HG03066 (cell line): ENCODE measurements at regions not wholly inside any gene's neighbourhood (a gene's known extent, or its start where the extent isn't known, plus 50 kb on each side); places are given as distances from the start of the nearest gene placed in this dataset.

Experiments used
- ATAC-seq: cut with Tn5 transposase; IDR thresholded peaks from one replicate; pipeline ENCODE4 v1.9.1; 2021; ENCODE audit warnings: low read depth; ENCODE audit not compliant: unreplicated experiment

DNA sequence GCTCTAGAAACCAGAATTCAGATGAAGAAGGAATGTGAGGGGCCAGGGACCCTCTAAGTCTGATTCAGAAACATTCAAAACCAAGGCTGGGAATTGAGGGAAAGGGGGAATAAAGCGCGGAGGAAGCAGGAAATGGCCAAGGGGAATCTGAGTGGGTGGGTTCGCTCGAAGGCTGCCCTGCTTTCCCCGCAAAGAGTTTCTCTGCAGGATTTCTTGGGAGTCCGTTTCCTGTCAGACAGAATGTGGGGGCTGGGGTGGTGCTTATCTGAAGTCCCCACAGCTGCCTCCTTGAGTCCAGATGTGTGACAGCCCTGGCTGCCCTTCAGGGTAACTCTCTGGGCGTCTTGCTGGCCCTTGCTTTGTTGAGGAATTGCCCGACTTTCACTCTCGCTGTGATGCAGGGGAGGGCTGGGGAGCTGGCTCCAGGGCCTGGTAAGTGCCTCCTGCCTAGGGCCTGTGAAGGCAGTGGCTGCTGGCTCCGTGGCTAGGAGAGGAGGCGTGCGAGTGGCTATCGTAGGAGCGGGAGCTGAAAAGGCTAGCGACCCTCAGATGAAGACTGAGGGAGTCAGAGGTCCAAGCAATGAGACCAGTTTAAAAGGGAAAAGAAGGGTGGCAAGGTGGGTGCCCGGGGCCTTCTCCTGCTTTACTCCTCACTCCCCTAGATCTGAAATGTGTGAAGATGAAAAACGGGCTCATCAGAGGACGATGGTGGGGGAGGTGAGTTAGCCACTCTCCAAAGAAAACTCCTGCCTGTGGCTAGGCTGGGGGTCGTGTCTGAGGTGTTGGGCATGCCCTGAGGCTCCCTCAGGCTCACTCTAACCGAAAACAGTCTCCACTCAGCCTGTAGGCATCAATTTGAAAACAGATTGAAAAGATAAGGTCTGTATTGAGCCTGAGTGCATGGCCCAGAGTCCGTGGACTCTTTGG, 143.9 kb upstream of the UMPS start:
- no peak for ATAC-seq

DNA sequence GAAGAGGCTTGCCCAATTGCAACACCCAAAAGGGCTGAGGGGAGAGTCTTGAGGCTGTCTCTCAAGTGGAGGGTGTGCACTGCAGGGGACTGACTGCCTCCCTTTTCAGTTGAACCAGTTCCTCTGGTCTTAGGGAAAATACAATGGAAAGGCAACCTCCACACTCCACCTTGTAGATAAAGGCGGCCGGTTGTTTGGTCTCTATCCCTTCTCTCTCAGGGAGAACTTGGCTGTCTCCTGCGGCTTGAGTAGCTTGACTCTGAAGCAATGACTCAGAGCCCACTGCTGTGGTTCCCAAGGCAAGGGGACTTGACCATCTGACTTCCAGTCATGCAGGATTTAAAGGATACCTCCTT, 143.2 kb upstream of the UMPS start:
- ATAC-seq, result no peak

DNA sequence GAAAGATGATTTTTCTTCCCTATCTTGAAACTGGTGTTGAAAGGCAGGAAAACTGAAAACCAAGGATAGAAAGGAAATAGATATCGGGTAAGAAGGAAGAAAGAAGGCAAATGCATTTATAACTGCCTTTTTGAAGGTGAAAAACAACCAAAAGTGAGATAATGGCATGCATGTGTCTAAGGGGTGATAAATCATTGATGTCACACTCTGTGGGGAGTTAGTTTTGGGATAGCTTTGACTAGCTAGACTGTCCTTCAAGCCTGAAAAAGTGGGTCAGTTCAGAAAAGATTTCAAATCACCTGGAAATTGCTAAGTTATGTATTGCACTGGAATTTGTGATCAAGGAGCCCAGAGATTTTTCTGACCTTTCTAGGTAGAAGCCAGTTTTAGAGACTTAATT, 142.2 kb upstream of the UMPS start:
- ATAC-seq, result no peak

DNA sequence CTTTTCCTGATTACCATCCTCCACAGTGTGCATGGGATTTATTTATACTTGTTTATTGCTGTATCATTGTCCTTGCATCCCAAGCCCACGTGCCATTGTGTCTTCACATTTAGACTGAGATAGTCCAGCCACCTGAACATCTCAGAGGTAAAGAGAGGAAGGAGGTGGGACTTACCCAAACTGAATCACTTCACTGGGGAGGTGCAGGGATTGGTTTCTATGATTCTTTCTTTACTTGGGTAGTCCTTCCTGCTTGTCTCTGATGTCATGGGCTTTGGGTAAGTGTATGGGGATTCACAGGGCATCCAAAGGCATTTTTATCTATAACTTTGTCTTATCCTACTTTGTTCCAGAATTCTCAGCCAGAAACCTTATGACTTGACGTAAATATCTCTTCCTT, 141.5 kb upstream of the UMPS start:
- no peak for ATAC-seq

DNA sequence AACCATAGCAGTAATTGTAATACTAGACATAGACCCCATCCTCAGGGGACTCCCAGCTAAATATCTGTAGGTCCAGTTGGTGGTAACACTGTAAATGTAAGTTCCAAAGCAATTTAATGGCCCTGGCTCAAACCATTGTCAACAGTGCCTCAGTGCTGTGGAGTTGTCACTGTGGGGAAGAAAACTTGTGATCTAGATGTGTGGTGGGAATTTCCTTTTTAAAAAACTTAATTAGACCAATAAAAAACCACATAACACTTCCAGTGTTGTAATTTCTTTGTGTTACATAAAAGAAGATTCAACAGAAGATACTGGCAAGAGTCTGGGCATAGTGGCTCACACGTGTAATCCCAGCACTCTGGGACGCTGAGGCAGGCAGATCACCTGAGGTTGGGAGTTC, 138.6 kb upstream of the UMPS start:
- no peak for ATAC-seq

DNA sequence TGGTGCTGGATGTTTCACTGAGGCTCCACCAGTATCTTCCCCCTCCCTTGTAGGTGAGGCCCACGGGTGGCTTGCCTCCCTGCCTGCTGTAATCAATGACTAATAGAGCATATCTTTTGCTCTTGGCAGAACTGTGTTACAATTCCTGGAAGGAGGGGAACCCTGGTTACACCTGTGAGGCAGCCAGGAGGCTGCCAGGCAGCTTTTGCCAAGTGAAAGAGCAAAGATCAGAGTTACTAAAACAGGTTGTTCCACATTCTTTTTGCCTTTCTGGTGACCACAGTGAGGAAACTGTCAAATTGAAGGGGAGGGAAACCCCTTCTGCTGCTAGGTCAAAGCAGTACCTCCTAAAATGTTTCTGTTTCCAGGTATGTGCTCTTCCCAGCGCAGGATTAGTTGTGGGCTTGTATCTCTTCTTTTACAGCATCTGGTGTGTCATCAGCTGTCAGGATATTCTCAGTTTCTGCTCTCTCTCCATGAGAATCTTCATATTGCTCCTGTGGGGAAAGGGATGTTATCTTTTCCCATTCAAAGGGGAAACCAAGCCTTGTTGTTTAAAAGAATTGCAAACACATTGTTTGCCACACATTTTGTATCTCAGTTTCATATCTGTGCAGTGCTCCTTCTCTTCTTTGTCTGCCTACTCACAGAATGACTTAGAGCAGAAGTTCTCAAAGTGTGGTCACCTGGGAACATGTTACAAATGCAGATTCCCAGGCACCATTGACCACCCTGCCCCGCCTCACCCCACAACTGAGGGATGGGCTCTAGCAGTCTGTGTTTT, 137.4 kb upstream of the UMPS start:
- no peak for ATAC-seq

DNA sequence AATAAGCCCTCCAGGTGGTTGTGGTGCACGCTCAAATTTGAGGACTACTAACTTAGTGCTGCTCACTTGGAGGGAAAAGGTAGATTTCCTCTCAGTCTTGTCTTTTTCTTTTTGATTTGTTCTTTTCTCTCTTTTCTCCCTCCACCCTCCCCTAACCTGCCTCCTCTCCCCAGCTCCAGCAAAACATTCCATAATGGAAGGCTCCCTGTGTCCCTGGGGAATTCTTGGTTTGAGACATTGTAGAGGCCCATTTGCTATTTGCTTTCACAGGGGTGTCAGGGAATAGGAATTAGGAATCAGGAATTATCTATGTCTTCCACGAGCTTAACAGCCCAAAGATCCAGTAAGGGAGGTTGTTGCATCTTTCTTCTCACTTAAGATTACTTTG, 136.8 kb upstream of the UMPS start:
- ATAC-seq, result no peak

DNA sequence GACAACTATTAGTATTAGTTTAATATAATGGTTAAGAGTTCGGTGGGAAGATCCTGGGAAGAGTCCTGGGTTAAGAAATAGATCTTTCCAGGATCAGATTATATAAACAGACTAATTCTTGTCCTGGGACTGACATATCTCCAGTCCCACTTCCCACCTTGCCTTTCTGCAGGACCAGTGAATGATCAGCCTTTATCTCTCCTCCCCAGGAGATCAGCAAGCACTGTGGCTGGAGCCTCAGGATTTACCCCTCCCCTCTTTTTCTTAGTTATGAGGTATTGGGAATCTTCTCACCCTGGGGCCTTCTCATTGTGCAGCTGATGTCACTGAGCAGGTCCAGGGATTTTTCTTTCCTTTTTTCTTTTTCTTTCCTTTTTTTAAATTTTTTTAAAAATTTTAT, 135.7 kb upstream of the UMPS start:
- ATAC-seq, result no peak

DNA sequence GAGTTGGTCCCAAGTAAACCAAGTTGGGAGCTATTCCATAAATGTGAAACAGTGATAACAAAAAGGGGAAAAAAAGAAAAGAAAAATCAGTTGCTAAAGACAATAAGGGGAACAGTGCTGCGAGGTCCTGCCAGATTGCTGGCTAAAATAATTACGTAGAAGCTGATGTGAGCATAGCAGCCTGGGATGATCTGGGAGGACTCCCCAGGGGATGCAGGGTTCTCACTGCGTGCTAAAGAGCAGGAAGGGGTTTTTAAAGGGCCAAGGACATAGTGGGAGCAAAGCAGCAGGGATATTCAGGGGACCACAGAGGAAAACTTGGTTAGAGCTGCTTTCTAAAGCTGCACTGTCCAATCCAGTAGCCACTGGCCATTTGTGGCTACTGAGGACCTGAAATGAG, 133.0 kb upstream of the UMPS start:
- ATAC-seq, result no peak

DNA sequence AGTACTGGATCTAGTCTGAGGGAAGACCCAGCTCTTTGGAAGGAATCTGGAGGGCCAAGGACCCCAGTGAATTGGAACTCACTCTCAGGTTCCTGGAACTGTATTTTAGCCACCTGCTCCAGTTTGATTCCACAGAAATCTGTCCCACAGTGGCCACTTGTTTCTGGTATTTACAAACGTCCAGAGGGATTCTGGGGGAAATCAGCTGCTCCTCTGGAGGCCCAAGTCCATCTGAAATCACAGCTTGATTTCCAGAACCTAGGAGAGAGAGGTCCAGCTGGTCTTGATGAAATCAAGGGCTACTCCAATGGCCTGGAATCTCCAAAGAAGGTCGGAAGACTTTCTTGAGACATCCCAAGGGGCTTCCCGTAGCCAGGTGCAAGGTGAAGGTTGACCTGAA, 132.3 kb upstream of the UMPS start:
- ATAC-seq, result no peak

DNA sequence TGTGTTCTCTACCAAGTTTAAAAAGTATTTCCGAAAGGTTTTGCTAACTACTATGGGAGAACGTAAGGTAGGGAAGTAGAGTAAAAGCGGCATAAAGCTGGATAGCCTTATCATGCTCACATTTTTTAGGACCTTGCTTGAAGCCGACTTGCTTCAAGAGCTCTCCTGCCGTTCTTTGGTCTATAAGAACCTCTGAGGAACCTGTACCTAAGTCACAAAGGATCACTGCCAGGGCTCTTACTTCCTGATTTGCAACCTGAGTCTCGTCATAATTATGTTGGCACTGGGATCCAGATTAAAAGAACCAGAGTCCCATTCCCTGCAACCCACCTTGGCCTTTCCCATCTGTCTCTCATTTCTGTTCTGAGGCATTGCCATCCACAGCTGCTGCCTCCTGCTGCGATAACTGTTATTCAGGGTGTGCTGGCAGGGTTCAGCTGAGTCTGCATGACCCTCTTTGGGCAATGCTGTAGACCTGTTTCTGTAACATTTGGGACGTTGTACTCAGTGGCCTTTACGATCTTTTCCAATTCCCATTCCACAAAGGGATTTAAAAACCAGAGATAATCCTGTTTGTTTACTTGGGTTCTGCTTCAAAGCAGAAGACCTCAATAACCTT, 131.0 kb upstream of the UMPS start:
- ATAC-seq, result no peak

DNA sequence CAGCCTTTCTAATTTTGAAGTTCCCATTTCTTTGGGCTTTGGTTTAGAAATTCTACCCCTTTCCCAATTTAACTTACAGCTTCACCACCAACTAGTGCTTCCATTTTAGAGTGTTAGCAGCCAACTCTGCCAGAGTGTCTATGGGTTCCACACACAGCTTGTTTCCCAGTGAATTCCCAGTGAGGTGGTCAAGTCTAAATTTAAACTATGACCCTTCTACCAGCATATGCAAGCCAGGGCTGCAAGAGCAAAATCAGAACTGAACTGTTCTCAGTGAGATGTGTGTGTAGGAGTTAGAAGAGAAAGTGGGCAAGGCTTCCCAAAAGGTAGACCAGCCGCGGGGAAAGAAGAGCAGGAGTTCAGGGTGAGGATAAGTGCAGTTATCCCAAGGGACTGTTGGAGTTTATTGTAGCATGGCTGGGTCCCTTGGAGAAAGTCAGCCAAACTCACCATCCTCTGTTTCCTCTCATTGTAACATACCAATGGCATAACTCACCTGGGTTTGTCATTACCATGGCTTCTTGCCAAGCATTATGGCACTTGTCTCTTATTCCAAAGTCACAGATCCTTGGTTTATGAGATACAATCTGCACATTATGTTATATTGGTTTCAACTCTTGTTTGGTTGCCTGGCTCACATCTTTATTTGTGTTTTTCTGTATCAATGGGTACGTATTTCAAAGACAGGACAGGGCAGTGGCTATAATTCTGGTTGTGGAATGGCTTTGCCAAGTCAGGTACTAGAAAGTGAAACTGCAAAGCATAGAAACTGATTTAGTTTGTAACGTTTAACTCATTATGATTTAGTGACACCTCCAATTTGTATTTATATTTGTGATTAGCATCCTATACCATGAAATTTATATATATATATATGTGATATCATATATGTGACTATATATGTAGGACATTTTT, 130.2 kb upstream of the UMPS start:
- no peak for ATAC-seq

DNA sequence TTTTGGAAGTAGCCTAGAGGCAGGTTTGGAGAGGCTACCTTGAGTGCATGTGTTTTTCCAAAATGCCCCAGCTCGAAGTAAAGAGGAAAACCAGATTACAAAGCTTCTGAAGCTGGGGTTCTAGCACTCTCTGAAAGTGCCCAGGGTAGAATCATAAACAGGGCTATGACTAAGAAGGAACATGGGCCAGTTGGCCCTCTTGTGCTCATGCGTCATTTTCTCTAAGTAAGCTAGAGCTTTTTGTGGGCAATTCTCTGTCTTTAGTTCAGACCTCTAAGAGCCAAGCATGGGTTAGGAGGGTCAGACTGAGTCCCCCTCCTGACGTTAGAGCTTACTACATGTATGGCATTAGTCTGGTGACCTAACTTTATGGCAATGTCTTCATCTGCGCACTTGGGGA, 129.5 kb upstream of the UMPS start:
- no peak for ATAC-seq

DNA sequence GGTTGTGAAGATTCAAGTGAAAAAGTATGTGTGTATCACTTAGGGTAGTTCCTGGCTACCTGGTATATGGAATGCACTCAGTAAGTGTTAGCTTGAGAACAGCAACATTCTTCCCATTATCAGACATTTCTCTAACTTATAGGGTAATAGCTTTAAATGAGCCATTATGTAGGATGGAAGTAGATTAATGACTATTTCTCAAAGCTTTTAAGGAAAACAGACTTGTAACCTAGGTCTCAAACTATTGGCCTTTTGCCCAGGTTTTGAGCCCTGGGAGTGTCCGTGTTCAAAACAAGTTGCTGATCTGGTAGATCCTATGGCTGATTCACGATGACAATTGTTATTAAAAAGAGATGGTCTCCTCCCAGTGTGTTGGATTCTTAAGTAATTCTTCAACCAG, 129.1 kb upstream of the UMPS start:
- no peak for ATAC-seq

DNA sequence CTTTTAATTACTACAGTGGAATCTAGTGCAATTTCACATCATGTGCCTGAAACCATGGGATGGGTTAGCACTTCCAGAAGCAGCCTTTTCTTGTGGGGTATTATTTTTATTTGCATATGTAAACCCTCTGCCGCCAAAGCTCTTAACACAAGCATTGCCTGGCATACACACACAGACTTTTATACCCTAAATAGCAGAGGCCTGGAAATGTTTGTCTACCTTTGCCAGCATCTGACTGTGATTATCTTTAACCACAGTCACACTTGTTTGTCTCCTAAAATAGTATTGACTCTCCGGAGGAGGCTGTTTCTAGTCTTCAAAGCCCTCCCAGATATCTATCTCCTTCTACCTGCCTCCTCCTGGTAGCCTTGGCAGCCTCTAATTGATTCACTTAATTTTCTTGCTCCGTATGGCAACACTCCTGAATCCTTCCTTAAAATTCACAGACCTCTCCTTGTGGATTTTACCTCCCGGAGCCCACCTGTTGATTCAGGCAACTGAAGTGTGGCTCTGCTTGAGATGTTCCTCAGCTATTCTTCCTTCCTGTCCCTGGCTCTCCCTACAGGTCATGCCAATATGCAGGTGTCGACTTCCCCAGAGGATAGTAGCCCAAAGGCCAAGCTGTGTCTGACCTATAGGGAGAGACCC, 127.1 kb upstream of the UMPS start:
- ATAC-seq, result no peak

DNA sequence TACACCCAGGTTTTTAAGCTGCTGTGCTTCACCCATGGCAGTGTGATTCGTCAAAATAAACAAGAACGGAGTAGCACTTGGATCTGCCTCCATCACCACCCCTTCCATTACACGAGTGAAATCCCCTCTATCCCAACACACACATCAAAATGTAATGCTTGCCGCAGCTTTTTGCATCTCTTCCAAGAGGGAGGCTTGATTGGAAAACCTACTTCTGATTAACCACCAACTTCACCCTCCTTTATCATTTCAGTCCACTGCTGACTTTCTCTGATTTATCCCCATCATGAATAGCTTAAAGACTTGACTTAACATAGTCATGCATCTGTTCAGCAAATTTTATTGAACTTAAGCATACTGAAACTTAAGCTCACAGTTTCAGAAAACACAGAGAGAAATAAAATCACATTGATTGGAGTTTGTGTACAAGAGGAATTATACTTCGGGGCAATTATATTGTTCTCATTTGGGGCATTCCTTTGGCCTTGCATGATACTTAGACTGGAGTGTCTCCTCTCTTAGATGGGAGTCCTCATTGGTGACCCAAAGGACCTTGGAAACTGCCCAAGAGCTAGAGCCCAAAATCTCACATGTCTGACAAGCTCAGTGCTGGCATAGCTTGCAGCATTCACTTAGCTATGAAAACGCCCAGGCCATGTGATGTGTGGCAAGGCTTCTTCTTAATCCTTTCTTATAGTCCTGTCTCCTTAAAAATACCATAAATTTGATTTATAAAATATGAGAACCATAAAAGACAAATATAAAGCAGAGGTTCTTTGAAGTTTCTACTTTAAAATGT, 124.3 kb upstream of the UMPS start:
- no peak for ATAC-seq

DNA sequence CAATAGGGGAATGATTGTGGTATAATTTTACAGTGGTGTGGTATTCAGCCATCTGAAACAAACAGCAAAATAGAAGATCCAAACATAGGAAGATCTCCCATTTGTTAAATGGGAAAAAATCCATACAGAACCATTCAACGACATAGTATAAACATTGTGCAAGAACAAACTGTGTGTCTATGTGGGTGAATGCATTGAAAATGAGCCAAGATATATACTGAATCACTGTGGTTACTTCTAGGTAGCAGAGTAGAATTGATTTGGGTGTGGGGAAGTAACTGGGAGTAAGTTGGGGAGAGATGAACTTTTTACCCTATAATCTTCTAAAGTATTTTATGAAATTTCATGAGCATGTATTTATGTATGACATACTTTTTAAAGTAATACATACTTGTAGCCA, 123.1 kb upstream of the UMPS start:
- no peak for ATAC-seq

DNA sequence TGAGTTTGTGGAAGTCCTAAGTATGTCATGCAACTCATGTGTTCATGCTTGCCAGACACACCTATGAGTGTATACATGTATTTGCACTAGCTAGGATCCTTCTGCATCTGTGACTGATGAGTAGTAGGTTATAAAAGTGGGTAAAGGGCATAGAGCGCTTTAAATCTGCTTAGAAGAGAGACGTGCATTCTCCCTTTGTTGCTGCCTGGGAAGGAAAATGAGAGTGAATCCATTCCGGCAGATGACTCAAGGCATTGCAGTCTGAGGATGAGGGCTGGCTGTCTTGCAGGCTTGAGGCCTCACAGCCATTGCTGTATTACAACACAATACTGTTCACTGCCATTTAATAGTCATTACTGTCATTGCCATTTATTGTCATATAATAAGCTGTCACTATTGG, 120.8 kb upstream of the UMPS start:
- ATAC-seq, result no peak

DNA sequence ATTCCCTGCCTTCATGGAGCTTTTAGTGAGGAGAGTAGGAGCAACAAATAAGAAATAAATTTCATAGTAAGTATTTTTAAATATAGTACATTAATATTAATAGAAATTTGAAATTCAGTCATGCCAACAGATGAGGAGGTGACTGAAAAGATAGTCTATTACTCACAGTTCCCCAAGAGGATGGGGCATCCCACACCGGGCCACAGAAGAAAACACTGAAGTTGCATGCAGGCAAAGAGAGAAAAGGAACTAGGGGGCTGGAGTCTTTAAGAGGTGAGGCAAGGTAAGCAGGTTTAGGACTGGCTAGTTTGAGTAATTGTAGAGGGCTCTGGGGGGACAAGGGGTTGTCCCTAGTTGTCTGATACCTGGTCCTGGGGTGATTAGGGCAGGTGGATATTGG, 120.1 kb upstream of the UMPS start:
- no peak for ATAC-seq
